NB4 (cell line): ENCODE measurements at regions not wholly inside any gene's neighbourhood (a gene's known extent, or its start where the extent isn't known, plus 50 kb on each side); places are given as distances from the start of the nearest gene placed in this dataset.

Experiments used
- DNase-seq: peaks from one replicate; pipeline ENCODE4 v3.0.0; 2010; ENCODE audit warnings: low read depth
- H3K4me3 ChIP-seq: one replicate; pipeline ENCODE4 v1.5.1; 2011; ENCODE audit warnings: mild to moderate bottlenecking, low read depth, low read length, moderate library complexity
- CTCF ChIP-seq: IDR thresholded peaks from one replicate; pipeline ENCODE4 v1.5.1; 2012; ENCODE audit warnings: low read depth, low read length
- MAX ChIP-seq: IDR thresholded peaks from 2 replicates; pipeline ENCODE4 v1.6.1; 2011; ENCODE audit warnings: low read depth, low read length
- MYC ChIP-seq: IDR thresholded peaks from 2 replicates; pipeline ENCODE4 v1.6.1; 2011; ENCODE audit warnings: low read depth, low read length
- POLR2A ChIP-seq: IDR thresholded peaks from 2 replicates; pipeline ENCODE4 v1.6.1; 2011; ENCODE audit warnings: mild to moderate bottlenecking; ENCODE audit not compliant: insufficient read length; ENCODE audit errors: extremely low read depth

- H3K4me3 ChIP-seq: no peak overlapping the region
- no peak for DNase-seq
- TF ChIP-seq POLR2A: no peak
- no peak for TF ChIP-seq CTCF
- TF ChIP-seq MYC: no peak
- TF ChIP-seq MAX: no peak
Measured at GRCh38 chr6:6714953-6715352, 126.4 kb downstream of the LY86 start.

- no peak overlapping the region for H3K4me3 ChIP-seq
- TF ChIP-seq MAX (no peak), MYC (no peak), CTCF (no peak), POLR2A (no peak)
- no peak for DNase-seq
Measured at GRCh38 chr6:6715465-6715864, 126.9 kb downstream of the LY86 start.

GRCh38 chr6:6716998-6717763, 128.7 kb downstream of the LY86 start:
- peak overlapping the region; percentile 12 for H3K4me3 ChIP-seq
- peak; percentile 82 for DNase-seq
- TF ChIP-seq POLR2A (no peak), MYC (peak; percentile 36; the same call in 1 of the 2 replicates), MAX (peak; percentile 61)

GRCh38 chr6:6717953-6718352, 129.4 kb downstream of the LY86 start:
- no peak overlapping the region for H3K4me3 ChIP-seq
- peak; percentile 91 for DNase-seq
- no peak for TF ChIP-seq CTCF
- TF ChIP-seq MAX: no peak
- no peak for TF ChIP-seq MYC
- TF ChIP-seq POLR2A: no peak

GRCh38 chr6:6721606-6722005, 133.1 kb downstream of the LY86 start:
- TF ChIP-seq CTCF (no peak), MAX (no peak), MYC (no peak), POLR2A (no peak)
- peak; percentile 50 for DNase-seq
- H3K4me3 ChIP-seq: no peak overlapping the region

- H3K4me3 ChIP-seq: no peak overlapping the region
- peak; percentile 48 for DNase-seq
- TF ChIP-seq CTCF (no peak), MAX (no peak), MYC (no peak), POLR2A (no peak)
Measured at GRCh38 chr6:6722195-6722594, 133.7 kb downstream of the LY86 start.
